SK-N-SH (cell line): ENCODE measurements at regions not wholly inside any gene's neighbourhood (a gene's known extent, or its start where the extent isn't known, plus 50 kb on each side); places are given as distances from the start of the nearest gene placed in this dataset.

Experiments used
- CTCF ChIA-PET: fragments of 300-600, 350-600 bp; formaldehyde crosslinking; extraction: SDS; loops from one replicate; lab custom pipeline; 2021; lab: Yijun Ruan, JAX
- POLR2A ChIA-PET: fragments of 350-600 bp; sonication (Branson Sonifier 250); formaldehyde crosslinking; extraction: SDS; loops from one replicate; lab custom pipeline; 2020; ENCODE audit warnings: antibody characterized with exemption, inconsistent platforms; lab: Yijun Ruan, JAX
- DNase-seq: peaks from one replicate; pipeline ENCODE4 v3.0.0; 2012
- H2AFZ ChIP-seq: fragments of 200-600 bp; sonication (generic); 2 replicates; pipeline ENCODE4 v1.8.1; 2016; ENCODE audit warnings: antibody characterized with exemption, mild to moderate bottlenecking, low read depth
- H3F3A ChIP-seq: fragments of 200-600 bp; sonication (generic); replicated peaks from 2 replicates; pipeline ENCODE3; 2016; ENCODE audit warnings: antibody characterized with exemption, mild to moderate bottlenecking; ENCODE audit not compliant: insufficient read depth
- H3K27ac ChIP-seq, 2 experiments: fragments of 200-500 bp in 1 of 2; fragments of 200-600 bp in 1 of 2; sonication (Bioruptor generic) in 1 of 2; sonication (generic), shearing (Covaris generic) in 1 of 2; 2 replicates each; pipeline versions ENCODE4 v1.5.1 to v1.6.1; 2014 to 2016; ENCODE audit warnings: low read depth in 2 of 2, inconsistent platforms in 1 of 2, low read length in 1 of 2, mild to moderate bottlenecking in 1 of 2, mixed read lengths in 1 of 2
- H3K27me3 ChIP-seq: fragments of 200-600 bp; sonication (generic), shearing (Covaris generic); 2 replicates; pipeline ENCODE4 v1.6.1; 2016; ENCODE audit warnings: mixed run types; ENCODE audit not compliant: insufficient read depth
- H3K36me3 ChIP-seq, 2 experiments: fragments of 200-500 bp in 1 of 2; fragments of 200-600 bp in 1 of 2; sonication (Bioruptor generic) in 1 of 2; sonication (generic) in 1 of 2; replicated peaks in 1 of 2; 2 replicates each; pipeline versions ENCODE3 to v1.5.1; 2014 to 2016; ENCODE audit warnings: low read length in 1 of 2, mild to moderate bottlenecking in 1 of 2; ENCODE audit not compliant: insufficient read depth in 2 of 2, control insufficient read depth in 1 of 2
- H3K4me1 ChIP-seq, 2 experiments: fragments of 200-500 bp in 1 of 2; fragments of 200-600 bp in 1 of 2; sonication (Bioruptor generic) in 1 of 2; sonication (generic), shearing (Covaris generic) in 1 of 2; 2 replicates each; pipeline versions ENCODE4 v1.5.1 to v1.6.1; 2014 to 2016; ENCODE audit warnings: low read depth in 1 of 2, low read length in 1 of 2, mixed run types in 1 of 2; ENCODE audit not compliant: insufficient read depth in 2 of 2, control insufficient read depth in 1 of 2
- H3K4me2 ChIP-seq: fragments of 200-600 bp; sonication (generic), shearing (Covaris generic); 2 replicates; pipeline ENCODE4 v1.6.1; 2017; ENCODE audit warnings: mixed run types
- H3K4me3 ChIP-seq, 2 experiments: fragments of 200-500 bp in 1 of 2; fragments of 200-600 bp in 1 of 2; sonication (Bioruptor generic) in 1 of 2; sonication (generic), shearing (Covaris generic) in 1 of 2; 2 replicates each; pipeline versions ENCODE4 v1.5.1 to v1.8.1; 2014 to 2016; ENCODE audit warnings: low read depth in 2 of 2, inconsistent platforms in 1 of 2, low read length in 1 of 2, mild to moderate bottlenecking in 1 of 2, mixed read lengths in 1 of 2, moderate library complexity in 1 of 2
- H3K79me2 ChIP-seq: fragments of 200-600 bp; sonication (generic); 2 replicates; pipeline ENCODE4 v1.8.1; 2017; ENCODE audit warnings: mild to moderate bottlenecking; ENCODE audit not compliant: insufficient read depth
- H3K9ac ChIP-seq: fragments of 200-600 bp; sonication (generic); 2 replicates; pipeline ENCODE4 v1.6.1; 2017; ENCODE audit warnings: mixed run types
- H3K9me2 ChIP-seq: fragments of 200-600 bp; sonication (generic); 2 replicates; pipeline ENCODE4 v1.6.1; 2017; ENCODE audit warnings: mixed run types
- H3K9me3 ChIP-seq: fragments of 200-600 bp; sonication (generic); 2 replicates; pipeline ENCODE4 v1.6.1; 2017; ENCODE audit warnings: mixed run types, mild to moderate bottlenecking, moderate library complexity
- H4K20me1 ChIP-seq: fragments of 200-600 bp; sonication (generic); 2 replicates; pipeline ENCODE4 v1.6.1; 2017; ENCODE audit warnings: mild to moderate bottlenecking, mixed run types; ENCODE audit not compliant: insufficient read depth
- CTCF ChIP-seq: fragments of 200-600 bp; sonication (generic); IDR thresholded peaks from 2 replicates; pipeline ENCODE4 v1.6.1; 2017; ENCODE audit warnings: antibody characterized with exemption, mild to moderate bottlenecking, moderate library complexity
- FOXJ3 ChIP-seq: sonication (generic); formaldehyde crosslinking; IDR thresholded peaks from 2 replicates; pipeline ENCODE4 v1.5.1; 2020; ENCODE audit warnings: mild to moderate bottlenecking, missing genetic modification reagents
- JUND ChIP-seq: IDR thresholded peaks from 2 replicates; pipeline ENCODE4 v1.4.0; 2012
- MAX ChIP-seq: IDR thresholded peaks from 2 replicates; pipeline ENCODE4 v1.4.0; 2012; ENCODE audit warnings: low read depth
- MXI1 ChIP-seq: IDR thresholded peaks from 2 replicates; pipeline ENCODE4 v1.6.1; 2012; ENCODE audit warnings: mild to moderate bottlenecking, low read depth, low read length, improper control_type of control experiment
- NRF1 ChIP-seq: IDR thresholded peaks from 2 replicates; pipeline ENCODE4 v1.6.1; 2012; ENCODE audit warnings: low read depth, mild to moderate bottlenecking, low read length
- RCOR1 ChIP-seq: fragments of 150-350 bp; IDR thresholded peaks from 2 replicates; pipeline ENCODE4 v1.6.1; 2017; ENCODE audit warnings: antibody characterized with exemption, low read length
- SIN3A ChIP-seq: IDR thresholded peaks from 2 replicates; pipeline ENCODE4 v1.6.1; 2012; ENCODE audit warnings: low read depth, mild to moderate bottlenecking, low read length, moderate library complexity, borderline replicate concordance
- TEAD4 ChIP-seq: IDR thresholded peaks from 2 replicates; pipeline ENCODE4 v1.4.0; 2012; ENCODE audit warnings: mild to moderate bottlenecking, borderline replicate concordance; ENCODE audit not compliant: insufficient read depth
- USF1 ChIP-seq: IDR thresholded peaks from 2 replicates; pipeline ENCODE4 v1.4.0; 2012; ENCODE audit warnings: low read depth, borderline replicate concordance
- USF2 ChIP-seq: fragments of 150-350 bp; IDR thresholded peaks from 2 replicates; pipeline ENCODE4 v1.6.1; 2017; ENCODE audit warnings: antibody characterized with exemption, low read length, low read depth, borderline replicate concordance
- YY1 ChIP-seq: IDR thresholded peaks from 2 replicates; pipeline ENCODE4 v1.4.0; 2012; ENCODE audit warnings: low read depth, mild to moderate bottlenecking
- WGBS: methylation state at CpG from one replicate; pipeline ENCODE4 v1.1.6; 2017; ENCODE audit warnings: low lambda C conversion rate; 5-methylcytosine and 5-hydroxymethylcytosine counted together

- no peak for DNase-seq
- Histone ChIP-seq H3K9me2 (no peaks in the 10 kb centered on the region), H3K79me2 (no peaks in the 10 kb centered on the region), H3K36me3 (no peaks in the 10 kb centered on the region), H3K4me2 (no peak overlapping the region), H3K9me3 (no peaks in the 10 kb centered on the region), H4K20me1 (no peaks in the 10 kb centered on the region), H3K4me1 (peaks cover 0 to 3% of the 10 kb centered on the region in 2 experiments; a peak in 2 of 4 replicates), H3K27ac (no peak overlapping the region), H3K9ac (no peak overlapping the region), H2AFZ (no peak overlapping the region), H3K27me3 (no peaks in the 10 kb centered on the region), H3F3A (no peaks in the 10 kb centered on the region), H3K4me3 (no peak overlapping the region)
- WGBS, result 43% methylated on average over 4 of the region's 4 CpGs
- ChIA-PET CTCF (interaction anchor here (1.2 to 1.3 kb wide), 2 partner anchors 21 to 309 kb away, joined by 4 read pairs; no protein-coding TSS in a partner anchor), POLR2A (no interaction called here)
- no peak for TF ChIP-seq USF1
- TF ChIP-seq MXI1, result no peak
- TF ChIP-seq FOXJ3 (CRISPR knock-in tag), result no peak
- TF ChIP-seq SIN3A, result no peak
- TF ChIP-seq CTCF, result no peak
- no peak for TF ChIP-seq MAX
- no peak for TF ChIP-seq YY1
- no peak for TF ChIP-seq USF2
- TF ChIP-seq TEAD4, result no peak
- no peak for TF ChIP-seq NRF1
- no peak for TF ChIP-seq RCOR1
These were observed 113.3 kb upstream of the PRB2 start for GRCh38 chr12:11508699-11509098.

- H3K27ac ChIP-seq, result no peak overlapping the region
- TF ChIP-seq JUND (no peak), USF2 (no peak), FOXJ3 (CRISPR knock-in tag) (no peak)
- H3K9me2 ChIP-seq, result no peaks in the 10 kb centered on the region
- 43% methylated on average over 4 of the region's 4 CpGs for WGBS
- no peak overlapping the region for H3K4me3 ChIP-seq
- H3K9me3 ChIP-seq, result no peaks in the 10 kb centered on the region
- H3K9ac ChIP-seq, result no peak overlapping the region
- no peaks in the 10 kb centered on the region for H3K36me3 ChIP-seq
- CTCF ChIA-PET, result no interaction called here
- H3K4me1 ChIP-seq, result peaks cover 0 to 3% of the 10 kb centered on the region in 2 experiments; a peak in 2 of 4 replicates
- POLR2A ChIA-PET, result no interaction called here
- H4K20me1 ChIP-seq, result no peaks in the 10 kb centered on the region
- H3K4me2 ChIP-seq, result no peak overlapping the region
- H2AFZ ChIP-seq, result no peak overlapping the region
- no peaks in the 10 kb centered on the region for H3F3A ChIP-seq
- DNase-seq, result no peak
- H3K79me2 ChIP-seq, result no peaks in the 10 kb centered on the region
- H3K27me3 ChIP-seq, result no peaks in the 10 kb centered on the region
These were observed 114.0 kb upstream of the PRB2 start for GRCh38 chr12:11509326-11509725.
